ENCODE measurements at regions not wholly inside any gene's neighbourhood (a gene's known extent, or its start where the extent isn't known, plus 50 kb on each side); places are given as distances from the start of the nearest gene placed in this dataset.

- Histone ChIP-seq H2AFZ (ENCODE audit: insufficient read depth, low read depth, low read length, poor library complexity, severe bottlenecking) (no peak overlapping the region), H3K27me3 (ENCODE audit: control insufficient read depth in 2 of 2, insufficient read depth in 2 of 2, low read length in 2 of 2) (no peaks in the 10 kb centered on the region), H3K9ac (ENCODE audit: insufficient read depth, low read length, poor library complexity, severe bottlenecking) (no peak overlapping the region), H4K20me1 (ENCODE audit: insufficient read depth, low read length) (no peaks in the 10 kb centered on the region), H3K4me1 (ENCODE audit: control insufficient read depth in 1 of 2, insufficient read depth in 2 of 2, low read length in 2 of 2) (peaks cover 0 to 11% of the 10 kb centered on the region in 2 donors), H3K4me2 (replicated peaks; ENCODE audit: extremely low read depth, low read length, poor library complexity, severe bottlenecking) (no peak overlapping the region), H3K27ac (ENCODE audit: low read depth in 1 of 2, low read length in 2 of 2) (no peak overlapping the region), H3K9me3 (replicated peaks in 1 of 2; ENCODE audit: control insufficient read depth in 1 of 2, insufficient read depth in 1 of 2, low read length in 2 of 2) (no peaks in the 10 kb centered on the region), H3K36me3 (replicated peaks in 1 of 2; ENCODE audit: control insufficient read depth in 1 of 2, insufficient read depth in 2 of 2, low read length in 2 of 2) (no peaks in the 10 kb centered on the region), H3K4me3 (replicated peaks in 1 of 3; ENCODE audit: low read depth in 2 of 3, low read length in 3 of 3) (no peak overlapping the region), H3K79me2 (ENCODE audit: insufficient read depth, low read length) (no peaks in the 10 kb centered on the region)
- Mint-ChIP-seq H3K4me1 (peaks cover 13% of the 10 kb centered on the region), H3K27ac (no peak overlapping the region), H3K4me3 (no peak overlapping the region), H3K36me3 (peaks cover 3 to 4% of the 10 kb centered on the region in 2 donors), H3K27me3 (ENCODE audit: low read depth in 3 of 3) (peaks cover 0 to 1% (median 0%) of the 10 kb centered on the region in 3 donors), H3K9me3 (no peaks in the 10 kb centered on the region)
- DNase-seq: no peak
- no peak for TF ChIP-seq CTCF (IDR thresholded peaks at IDR 0.05)
- intact Hi-C loops (cut with micrococcal nuclease): no loop called here
- no CpG with 5 or more reads among the region's 4 CpGs for WGBS (ENCODE audit: insufficient coverage)
These were observed 289.9 kb downstream of the ZEB2 start for GRCh38 chr2:144230033-144230432.

- no peak overlapping the region for H3K9ac ChIP-seq (ENCODE audit: insufficient read depth, low read length, poor library complexity, severe bottlenecking)
- H3K4me3 Mint-ChIP-seq: no peak overlapping the region
- no peaks in the 10 kb centered on the region for H3K9me3 Mint-ChIP-seq
- WGBS (ENCODE audit: insufficient coverage): no CpG with 5 or more reads among the region's 1 CpG
- H3K36me3 Mint-ChIP-seq: peaks cover 2 to 4% of the 10 kb centered on the region in 2 donors
- no peak overlapping the region for H3K27ac Mint-ChIP-seq
- H2AFZ ChIP-seq (ENCODE audit: insufficient read depth, low read depth, low read length, poor library complexity, severe bottlenecking): no peak overlapping the region
- H3K27me3 Mint-ChIP-seq (ENCODE audit: low read depth in 3 of 3): no peaks in the 10 kb centered on the region
- no peaks in the 10 kb centered on the region for H3K27me3 ChIP-seq (ENCODE audit: control insufficient read depth in 2 of 2, insufficient read depth in 2 of 2, low read length in 2 of 2)
- no peak overlapping the region for H3K27ac ChIP-seq (ENCODE audit: low read depth in 1 of 2, low read length in 2 of 2)
- peaks cover 13% of the 10 kb centered on the region for H3K4me1 Mint-ChIP-seq
- no peak overlapping the region for H3K4me2 ChIP-seq (replicated peaks; ENCODE audit: extremely low read depth, low read length, poor library complexity, severe bottlenecking)
- H3K9me3 ChIP-seq (replicated peaks in 1 of 2; ENCODE audit: control insufficient read depth in 1 of 2, insufficient read depth in 1 of 2, low read length in 2 of 2): no peaks in the 10 kb centered on the region
- intact Hi-C loops (cut with micrococcal nuclease): no loop called here
- H4K20me1 ChIP-seq (ENCODE audit: insufficient read depth, low read length): no peaks in the 10 kb centered on the region
- no peak overlapping the region for H3K4me3 ChIP-seq (replicated peaks in 1 of 3; ENCODE audit: low read depth in 2 of 3, low read length in 3 of 3)
- no peaks in the 10 kb centered on the region for H3K79me2 ChIP-seq (ENCODE audit: insufficient read depth, low read length)
- no peak for TF ChIP-seq CTCF (IDR thresholded peaks at IDR 0.05)
- H3K36me3 ChIP-seq (replicated peaks in 1 of 2; ENCODE audit: control insufficient read depth in 1 of 2, insufficient read depth in 2 of 2, low read length in 2 of 2): no peaks in the 10 kb centered on the region
- H3K4me1 ChIP-seq (ENCODE audit: control insufficient read depth in 1 of 2, insufficient read depth in 2 of 2, low read length in 2 of 2): peaks cover 0 to 11% of the 10 kb centered on the region in 2 donors
- DNase-seq: no peak
These were observed 290.6 kb downstream of the ZEB2 start for GRCh38 chr2:144229296-144229695.

Data from CD14-positive monocyte (primary cell).